GM12878 (cell line): ENCODE measurements at regions not wholly inside any gene's neighbourhood (a gene's known extent, or its start where the extent isn't known, plus 50 kb on each side); places are given as distances from the start of the nearest gene placed in this dataset.
"Not testable (repeated sequence)": the region's sequence is repeated elsewhere in the genome, so short reads cannot be mapped to it uniquely, and the experiment has no call there.

Source experiments
- ATAC-seq: fragments of 200-7000 bp; cut with Tn5 transposase; 3 replicates; pipeline ENCODE4 v1.9.1; 2020; ENCODE audit warnings: mild to moderate bottlenecking, moderate library complexity
- BruUV-seq: library from RNA; stranded (reverse); fragments of 400-500 nt; replicated peaks from 2 replicates; lab custom pipeline; 2021; lab: Mats Ljungman, UMichigan
- CTCF ChIA-PET: fragments of 300-600 bp; sonication (Branson Sonifier 250); formaldehyde crosslinking; extraction: SDS; loops from one replicate; lab custom pipeline; 2021; ENCODE audit warnings: inconsistent platforms; lab: Yijun Ruan, JAX
- POLR2A ChIA-PET: fragments of 350-600 bp; formaldehyde crosslinking; extraction: SDS; loops from one replicate; lab custom pipeline; 2021; ENCODE audit warnings: inconsistent platforms; lab: Charles Lee
- RAD21 ChIA-PET: fragments of 300-600 bp; sonication (Branson Sonifier 250); formaldehyde crosslinking; loops from one replicate; lab custom pipeline; 2023; ENCODE audit warnings: antibody characterized with exemption; ENCODE audit not compliant: unreplicated experiment; lab: Charles Lee
- SMC1A ChIA-PET: fragments of 300-600 bp; sonication (Branson Sonifier 250); formaldehyde crosslinking; loops from one replicate; lab custom pipeline; 2023; ENCODE audit not compliant: unreplicated experiment, uncharacterized antibody; lab: Charles Lee
- DNase-seq: peaks from one replicate; pipeline ENCODE4 v3.0.0-alpha.2; 2011; ENCODE audit warnings: low read depth, low spot score
- FAIRE-seq: peaks from 3 replicates; lab custom pipeline; 2011; peaks lifted over from hg19 to GRCh38; lab: Jason Lieb, UNC
- H2AFZ ChIP-seq: 2 replicates; pipeline ENCODE4 v1.6.0; 2011; ENCODE audit warnings: low read depth, low read length, control low read depth; ENCODE audit not compliant: control insufficient read depth
- H3K27ac ChIP-seq: 2 replicates; pipeline ENCODE4 v1.5.1; 2011; ENCODE audit warnings: control low read depth; ENCODE audit not compliant: control insufficient read depth, insufficient read depth
- H3K27me3 ChIP-seq, 2 experiments: replicated peaks in 1 of 2; 2 replicates each; pipeline versions ENCODE4 v1.6.0 to v1.6.1; 2011; ENCODE audit warnings: low read length in 1 of 2; ENCODE audit not compliant: control insufficient read depth in 2 of 2, insufficient read depth in 2 of 2
- H3K36me3 ChIP-seq, 2 experiments: 2 replicates each; pipeline ENCODE4 v1.5.1; 2011; ENCODE audit warnings: low read length in 1 of 2; ENCODE audit not compliant: control insufficient read depth in 2 of 2, insufficient read depth in 2 of 2
- H3K4me1 ChIP-seq: 2 replicates; pipeline ENCODE4 v1.6.1; 2011; ENCODE audit warnings: mild to moderate bottlenecking, low read length, moderate library complexity, mixed read lengths; ENCODE audit not compliant: control insufficient read depth, insufficient read depth
- H3K4me2 ChIP-seq: 2 replicates; pipeline ENCODE4 v1.6.0; 2011; ENCODE audit warnings: control low read depth; ENCODE audit not compliant: control insufficient read depth, insufficient read depth
- H3K4me3 ChIP-seq: fragments of 200-600 bp; sonication (generic); 2 replicates; pipeline ENCODE4 v1.5.1; 2016
- H3K79me2 ChIP-seq: 2 replicates; pipeline ENCODE4 v1.6.0; 2011; ENCODE audit warnings: low read length; ENCODE audit not compliant: control insufficient read depth, insufficient read depth
- H3K9ac ChIP-seq: 2 replicates; pipeline ENCODE4 v1.8.0; 2011; ENCODE audit warnings: low read length, control low read depth, mixed read lengths; ENCODE audit not compliant: control insufficient read depth, insufficient read depth
- H3K9me3 ChIP-seq: replicated peaks from 3 replicates; pipeline ENCODE4 v1.5.1; 2011; ENCODE audit warnings: mild to moderate bottlenecking, low read length; ENCODE audit not compliant: control insufficient read depth, insufficient read depth
- H4K20me1 ChIP-seq: 2 replicates; pipeline ENCODE4 v1.6.0; 2011; ENCODE audit not compliant: control insufficient read depth, insufficient read depth
- ZNF384 ChIP-seq: IDR thresholded peaks from 2 replicates; pipeline ENCODE4 v1.6.1; 2012; ENCODE audit warnings: low read depth, mild to moderate bottlenecking, low read length, improper control_type of control experiment, borderline replicate concordance
- WGBS: methylation state at CpG from one replicate; pipeline ENCODE4 v1.1.6; 2016; ENCODE audit warnings: low lambda C conversion rate; ENCODE audit not compliant: insufficient replicate concordance, insufficient coverage; ENCODE audit errors: missing lambda C conversion rate; 5-methylcytosine and 5-hydroxymethylcytosine counted together
- in situ Hi-C: fragments of 300-500 bp; cut with MboI; formaldehyde crosslinking; loops from 9 replicates; pipeline ENCODE4 v1.14.3; 2018; ENCODE audit warnings: mixed read lengths
- intact Hi-C: fragments of 100-400 bp; cut with micrococcal nuclease; formaldehyde crosslinking; loops from one replicate; pipeline ENCODE4 v1.14.2; 2022; ENCODE audit not compliant: unreplicated experiment

- Histone ChIP-seq H3K4me3 (no peak overlapping the region), H2AFZ (no peak overlapping the region), H3K9ac (no peak overlapping the region), H3K4me2 (no peak overlapping the region), H3K27me3 (no peaks in the 10 kb centered on the region), H3K9me3 (no peaks in the 10 kb centered on the region), H4K20me1 (no peaks in the 10 kb centered on the region), H3K27ac (no peak overlapping the region), H3K79me2 (no peaks in the 10 kb centered on the region), H3K36me3 (no peaks in the 10 kb centered on the region), H3K4me1 (no peaks in the 10 kb centered on the region)
- ChIA-PET POLR2A (no interaction called here), CTCF (no interaction called here), SMC1A (no interaction called here), RAD21 (no interaction called here)
- no peak for FAIRE-seq
- no TSS peak for BruUV-seq
- ATAC-seq = no peak
- no peak for TF ChIP-seq ZNF384
- no peak for DNase-seq
- in situ Hi-C loops (no loop called here), intact Hi-C loops (no loop called here)
- 18% methylated on average over 2 of the region's 2 CpGs for WGBS
Observed at GRCh38 chrX:107389726-107390125, 59.7 kb upstream of the FRMPD3 start.

DNA sequence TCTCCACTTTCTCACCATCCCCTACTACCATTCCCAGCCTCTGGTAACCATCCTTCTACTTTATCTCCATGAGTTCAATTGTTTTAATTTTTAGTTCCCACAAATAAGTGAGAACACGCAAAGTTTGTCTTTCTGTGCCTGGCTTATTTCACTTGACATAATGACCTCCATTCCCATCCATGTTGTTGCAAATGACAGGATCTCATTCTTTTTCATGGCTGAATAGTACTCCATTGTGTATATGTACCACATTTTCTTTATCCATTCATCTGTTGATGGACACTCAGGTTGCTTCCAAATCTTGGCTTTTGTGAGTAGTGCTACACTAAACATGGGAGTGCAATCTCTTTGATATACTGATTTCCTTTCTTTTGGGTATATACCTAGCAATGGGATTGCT is 55.8 kb upstream of the FRMPD3 start:
- H3K4me2 ChIP-seq, POLR2A ChIA-PET, H3K36me3 ChIP-seq, in situ Hi-C loops, intact Hi-C loops, H3K4me1 ChIP-seq, H4K20me1 ChIP-seq, ATAC-seq, H3K27ac ChIP-seq, H3K9ac ChIP-seq, FAIRE-seq, H3K9me3 ChIP-seq, H3K4me3 ChIP-seq, SMC1A ChIA-PET, H3K79me2 ChIP-seq, DNase-seq, CTCF ChIA-PET, H2AFZ ChIP-seq, BruUV-seq, RAD21 ChIA-PET, H3K27me3 ChIP-seq: not testable (repeated sequence)
- 100% methylated on average over 1 of the region's 1 CpG for WGBS
